HG02642 (cell line): ENCODE measurements at regions not wholly inside any gene's neighbourhood (a gene's known extent, or its start where the extent isn't known, plus 50 kb on each side); places are given as distances from the start of the nearest gene placed in this dataset.

Source experiments
- ATAC-seq: cut with Tn5 transposase; IDR thresholded peaks from one replicate; pipeline ENCODE4 v1.9.1; 2021; ENCODE audit warnings: mild to moderate bottlenecking; ENCODE audit not compliant: unreplicated experiment, poor library complexity

- no peak for ATAC-seq
Measured at GRCh38 chr2:145245268-145245870, 725.5 kb upstream of the ZEB2 start.

DNA sequence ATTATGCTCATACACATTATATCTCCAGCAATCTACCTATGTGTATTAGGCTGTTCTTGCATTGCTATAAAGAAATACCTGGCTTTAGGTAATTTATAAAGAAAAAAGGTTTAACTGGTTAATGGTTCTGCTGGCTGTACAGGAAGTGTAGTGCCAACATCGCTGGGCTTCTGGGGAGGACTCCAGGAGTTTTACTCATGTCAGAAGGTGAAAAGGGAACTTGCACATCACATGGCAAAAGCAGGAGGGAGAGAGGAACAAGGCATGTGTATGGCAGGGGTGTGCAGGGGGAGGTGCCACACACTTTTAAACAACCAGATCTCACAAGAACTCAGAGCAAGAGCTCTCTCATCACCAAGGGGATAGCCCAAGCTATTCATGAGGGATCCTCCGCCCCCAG lies 715.4 kb upstream of the ZEB2 start:
- ATAC-seq, result no peak

DNA sequence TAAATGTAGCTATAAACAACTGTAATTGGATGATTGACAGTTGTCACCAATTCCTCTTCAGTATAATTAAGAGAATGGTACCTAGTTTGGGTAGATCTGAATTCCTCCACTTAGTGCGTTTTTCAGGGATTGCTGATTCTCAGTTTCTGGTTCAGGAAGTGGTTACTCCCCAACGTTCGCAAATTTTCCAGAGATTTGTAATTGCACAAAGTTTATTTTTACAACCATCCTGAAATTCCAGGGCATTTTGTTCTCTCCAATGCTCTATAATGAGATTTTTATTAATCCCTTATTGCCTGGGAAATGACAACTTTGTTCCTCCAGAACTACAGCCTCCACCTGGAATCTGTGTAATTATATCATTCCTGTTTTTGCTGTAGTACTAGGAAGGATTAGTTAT lies 710.6 kb upstream of the ZEB2 start:
- no peak for ATAC-seq

DNA sequence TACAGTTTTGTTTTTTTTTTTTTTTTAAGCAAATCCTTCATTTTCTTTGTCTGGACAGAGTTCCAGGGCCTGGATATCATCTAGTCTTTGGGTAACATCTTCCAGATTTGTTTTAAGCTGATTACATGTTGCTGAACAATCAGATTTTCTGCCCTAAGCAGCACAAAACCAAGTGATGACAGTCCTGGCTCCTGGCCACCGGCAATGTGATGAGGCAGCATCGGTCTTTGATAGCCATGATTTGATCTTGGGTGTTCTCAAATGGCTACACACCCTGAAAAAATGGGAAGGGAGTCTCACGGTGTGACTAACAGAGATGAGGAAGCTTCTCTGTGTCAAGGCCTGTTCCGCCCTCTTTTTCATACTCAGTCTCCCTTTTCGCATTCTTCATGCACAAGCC lies 708.6 kb upstream of the ZEB2 start:
- no peak for ATAC-seq

DNA sequence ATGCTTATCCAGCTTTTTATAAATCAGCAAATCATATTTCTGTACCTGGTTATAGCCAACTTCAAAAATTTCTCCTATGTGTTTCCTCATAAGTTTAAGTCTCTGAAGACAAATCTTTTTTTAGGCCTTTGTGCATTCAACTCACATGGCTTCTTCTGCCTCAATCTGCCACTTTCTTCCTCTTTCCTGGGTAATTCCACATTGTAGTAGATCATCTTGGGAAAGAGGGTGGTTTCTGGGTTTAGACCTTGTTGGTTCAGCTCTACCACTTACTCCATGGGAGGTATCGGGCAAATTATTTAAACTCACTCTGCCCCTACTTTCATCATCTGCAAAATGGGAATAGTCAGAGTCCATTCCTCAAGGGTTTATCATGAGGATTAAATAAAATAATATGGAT lies 707.0 kb upstream of the ZEB2 start:
- no peak for ATAC-seq

DNA sequence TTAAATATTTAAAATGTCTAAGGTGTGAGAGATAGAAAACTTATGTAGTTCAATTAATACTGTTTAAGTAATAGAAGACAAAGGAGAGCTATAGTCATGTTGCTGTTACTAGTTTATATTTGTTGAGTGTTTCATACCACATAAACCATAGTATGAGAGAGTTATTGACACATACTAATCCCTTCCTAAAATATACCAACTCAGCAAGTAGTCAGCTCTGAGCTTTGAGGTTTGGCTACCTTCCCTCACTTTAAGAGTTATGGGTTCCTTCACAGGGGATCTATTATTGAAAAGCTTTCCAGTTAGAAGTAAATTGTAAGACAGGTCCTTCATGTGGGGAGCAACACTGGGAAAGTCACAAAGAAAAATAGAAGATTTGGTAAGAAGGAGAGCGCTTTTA lies 701.6 kb upstream of the ZEB2 start:
- no peak for ATAC-seq

DNA sequence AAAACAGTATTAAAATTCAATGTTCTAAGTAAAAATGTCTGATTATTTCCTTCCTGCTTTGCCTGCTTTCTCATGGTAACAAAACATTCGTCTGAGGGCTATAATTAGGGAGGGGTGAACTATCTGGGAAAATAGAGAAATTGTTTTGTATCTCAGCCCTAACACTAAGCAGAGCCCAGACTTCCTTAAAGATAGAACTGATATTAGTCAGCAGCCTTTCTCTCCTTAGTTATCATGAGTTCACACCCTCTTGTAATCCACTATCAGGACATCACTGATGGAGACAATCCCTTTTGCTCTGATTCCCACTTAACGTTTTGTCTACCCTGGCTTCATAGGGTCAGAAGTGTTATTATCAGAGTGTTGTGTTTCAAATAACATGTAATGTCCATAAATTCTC lies 701.1 kb upstream of the ZEB2 start:
- ATAC-seq, result no peak

GRCh38 chr2:145220496-145220895 lies 700.6 kb upstream of the ZEB2 start:
- ATAC-seq, result no peak

- no peak for ATAC-seq
Measured at GRCh38 chr2:145207884-145208283, 688.0 kb upstream of the ZEB2 start.

- no peak for ATAC-seq
Measured at GRCh38 chr2:145206496-145207281, 686.8 kb upstream of the ZEB2 start.

DNA sequence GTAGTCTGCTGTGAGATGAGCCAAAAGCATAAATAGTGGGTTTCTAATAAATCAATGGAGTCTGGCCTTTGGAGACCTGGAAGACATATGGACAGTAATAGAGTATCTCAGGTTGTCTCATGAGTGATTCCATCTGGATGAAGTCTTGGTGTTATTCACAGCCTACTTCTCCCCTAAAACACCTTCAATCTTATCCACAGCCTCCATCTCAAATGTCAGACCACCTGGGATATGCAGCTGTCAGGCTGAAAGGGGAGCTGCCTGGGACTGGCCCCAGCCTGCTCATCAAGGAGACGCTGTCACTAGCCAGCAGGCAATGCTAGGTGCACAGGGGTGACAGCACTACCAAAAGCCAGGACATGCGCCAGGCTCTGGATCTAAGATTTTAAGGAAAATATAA lies 684.0 kb upstream of the ZEB2 start:
- ATAC-seq, result no peak

- no peak for ATAC-seq
Measured at GRCh38 chr2:145199827-145200706, 680.1 kb upstream of the ZEB2 start.

DNA sequence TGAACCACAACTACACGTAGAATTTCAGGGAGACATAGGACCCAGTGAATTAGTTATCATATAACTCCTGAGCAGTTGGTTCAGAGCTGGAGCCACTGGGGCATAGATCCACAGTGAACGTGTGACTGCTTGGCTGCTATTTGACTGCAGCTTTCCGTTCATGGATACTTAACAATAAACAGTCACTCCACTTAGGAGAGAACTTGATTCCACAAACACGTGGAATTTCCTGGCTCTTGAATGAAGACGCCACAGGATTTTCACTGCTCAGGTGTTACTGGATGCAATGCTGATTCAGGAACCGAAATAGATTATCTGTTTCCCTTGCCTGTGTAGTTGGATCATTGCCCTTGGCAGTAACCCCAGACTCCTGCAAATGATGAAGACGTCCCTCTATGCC lies 679.1 kb upstream of the ZEB2 start:
- ATAC-seq, result no peak

DNA sequence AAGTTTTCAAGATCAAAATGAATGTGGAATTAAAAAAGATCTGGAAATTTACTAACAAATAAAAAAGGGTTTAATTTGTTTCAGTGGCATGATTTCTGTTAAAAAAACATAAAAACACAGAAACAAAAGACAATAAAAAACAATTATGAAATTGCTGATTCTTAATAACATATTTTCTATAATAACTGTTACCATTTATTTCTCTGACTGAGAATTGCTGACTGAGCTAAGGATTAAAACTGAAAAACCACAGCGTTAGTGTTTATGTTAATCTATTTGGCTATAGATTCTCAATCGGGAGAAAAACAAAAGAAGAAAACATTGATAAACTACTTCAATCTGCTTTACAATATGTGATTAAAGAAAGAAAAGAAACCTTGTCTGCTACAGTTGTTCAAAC lies 678.6 kb upstream of the ZEB2 start:
- no peak for ATAC-seq

DNA sequence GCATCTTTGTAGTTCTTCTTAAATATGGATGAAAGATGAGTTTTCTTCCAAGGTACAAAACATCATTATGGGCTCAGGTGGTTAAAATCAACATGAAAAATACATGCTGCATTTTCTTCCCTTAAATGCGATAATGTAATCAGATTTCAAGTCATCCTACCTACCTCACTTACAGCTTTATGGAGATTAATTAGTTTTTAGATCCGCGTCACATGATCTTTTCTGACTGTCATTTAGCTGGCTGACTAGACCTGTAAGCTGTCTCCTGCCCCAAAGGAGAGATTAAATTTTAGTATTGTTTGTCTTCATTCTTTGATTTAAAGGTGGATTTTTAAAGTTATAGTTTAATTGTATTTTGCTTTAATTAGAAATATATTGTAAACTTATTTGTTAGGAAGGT lies 678.0 kb upstream of the ZEB2 start:
- ATAC-seq, result no peak

DNA sequence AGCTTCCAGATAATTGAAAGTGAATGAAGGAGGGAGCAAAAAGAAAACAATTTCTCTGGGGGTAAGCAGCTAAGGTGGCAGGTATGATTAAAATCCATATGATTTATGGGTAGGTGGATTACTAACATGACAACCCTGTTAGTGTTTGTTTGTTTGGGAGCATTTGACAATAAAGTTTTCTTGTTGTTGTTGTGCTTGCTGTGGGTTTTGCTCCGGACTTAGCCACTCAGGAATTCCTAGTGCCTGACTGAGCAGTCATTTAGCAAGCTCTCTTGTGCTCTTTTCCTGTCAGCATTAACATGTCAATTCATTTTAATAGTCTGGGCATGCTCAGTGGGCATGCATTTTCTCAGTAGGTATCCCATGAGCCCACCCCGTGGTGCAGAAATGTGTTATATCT lies 674.8 kb upstream of the ZEB2 start:
- no peak for ATAC-seq

GRCh38 chr2:145190031-145190703 lies 670.2 kb upstream of the ZEB2 start:
- ATAC-seq, result no peak

DNA sequence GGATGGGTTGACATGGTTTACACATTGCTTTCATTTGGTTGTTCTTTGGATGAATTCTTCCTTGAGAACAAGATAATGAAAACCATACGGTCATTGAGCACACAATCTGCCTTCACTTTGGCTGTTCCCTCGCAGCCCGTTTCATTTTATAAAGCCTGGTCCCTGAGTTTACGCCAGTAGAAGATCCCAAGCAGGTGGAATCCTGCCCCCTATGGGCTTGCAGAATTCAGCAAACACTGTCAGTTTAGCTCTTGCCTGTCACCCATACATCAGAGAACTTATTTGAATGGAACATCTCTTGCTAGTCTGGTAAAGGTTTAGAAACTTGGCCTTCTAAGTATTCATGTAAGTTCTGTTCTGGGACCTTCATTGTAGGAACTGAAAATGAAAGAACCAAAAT lies 666.4 kb upstream of the ZEB2 start:
- no peak for ATAC-seq

DNA sequence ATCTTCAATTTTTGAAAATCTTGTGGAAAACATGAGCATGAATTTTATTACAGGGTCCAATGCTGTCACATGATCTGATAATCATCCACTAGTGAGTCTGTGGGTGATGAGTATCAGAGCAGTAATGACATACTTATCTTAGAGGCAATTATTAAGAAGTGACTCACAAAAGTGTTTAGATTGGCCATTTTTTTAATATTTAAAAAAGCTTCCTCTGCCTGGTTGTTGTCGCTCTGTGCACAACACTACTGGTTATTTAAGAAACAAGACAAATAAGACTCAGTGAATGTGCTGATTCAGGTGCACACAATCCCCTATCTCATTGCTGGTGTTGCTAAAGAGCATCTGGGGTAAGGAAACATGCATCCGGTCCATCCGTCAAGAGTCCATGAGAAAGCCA lies 665.8 kb upstream of the ZEB2 start:
- ATAC-seq, result no peak

DNA sequence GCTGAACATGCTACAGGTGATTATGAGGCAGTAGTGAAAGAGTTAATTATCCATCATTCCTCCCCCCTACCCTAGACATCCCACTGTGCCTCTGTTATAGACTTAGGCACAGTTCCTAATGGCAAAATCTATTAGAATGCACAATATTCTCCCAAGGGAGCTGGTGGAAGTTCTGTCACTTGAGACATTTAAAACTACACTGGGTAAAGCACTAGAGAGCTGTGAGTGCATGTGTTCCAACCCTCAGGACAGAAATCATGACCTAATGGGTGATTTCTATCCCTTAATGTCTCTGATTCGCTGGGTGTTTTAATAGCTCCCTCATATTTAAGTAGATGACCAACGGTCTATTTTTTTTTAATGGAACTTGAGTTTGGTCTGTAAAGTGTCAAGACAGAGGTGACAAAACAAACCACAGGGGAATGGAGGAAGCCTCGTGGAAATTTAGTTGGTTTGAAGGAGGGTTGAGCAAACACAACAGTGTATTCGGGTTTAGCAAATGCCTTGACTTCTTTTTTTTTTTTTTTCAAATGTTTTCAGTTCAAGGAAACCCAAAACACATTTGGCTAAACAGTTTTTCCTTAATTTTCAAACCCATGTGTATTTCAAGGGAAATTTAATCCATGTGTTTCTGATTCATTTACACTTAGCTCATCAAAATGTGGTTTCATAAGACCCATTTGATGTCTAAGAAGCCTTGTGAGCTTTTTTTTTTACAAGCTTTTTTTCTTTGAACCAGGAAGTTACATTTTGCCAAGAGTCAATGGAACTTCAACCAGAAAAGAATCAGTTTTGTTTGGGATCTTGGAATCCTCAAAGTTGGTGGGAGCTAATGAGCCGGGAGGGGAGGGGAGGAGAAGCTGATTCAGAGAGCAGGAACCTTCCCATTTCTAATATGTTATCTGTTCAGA lies 665.1 kb upstream of the ZEB2 start:
- ATAC-seq, result no peak
